ENCODE measurements at regions not wholly inside any gene's neighbourhood (a gene's known extent, or its start where the extent isn't known, plus 50 kb on each side); places are given as distances from the start of the nearest gene placed in this dataset.
"Not testable (repeated sequence)": the region's sequence is repeated elsewhere in the genome, so short reads cannot be mapped to it uniquely, and the experiment has no call there.

- Mint-ChIP-seq H3K4me1 (ENCODE audit: low read depth in 2 of 2) (no peaks in the 10 kb centered on the region), H3K4me3 (no peak overlapping the region), H3K36me3 (ENCODE audit: insufficient read depth) (no peaks in the 10 kb centered on the region), H3K27ac (no peak overlapping the region), H3K27me3 (peaks cover 24 to 29% of the 10 kb centered on the region in 2 donors), H3K9me3 (no peaks in the 10 kb centered on the region)
- DNase-seq (no peak), ATAC-seq (replicated peaks) (no peak)
Observed at GRCh38 chr5:54404568-54404967, 50.9 kb upstream of the HSPB3 start.

GRCh38 chr5:54403885-54404416 lies 51.5 kb upstream of the HSPB3 start:
- Mint-ChIP-seq H3K27ac (no peak overlapping the region), H3K27me3 (peaks cover 29% of the 10 kb centered on the region in 2 donors), H3K36me3 (ENCODE audit: insufficient read depth) (no peaks in the 10 kb centered on the region), H3K4me3 (no peak overlapping the region), H3K9me3 (no peaks in the 10 kb centered on the region), H3K4me1 (ENCODE audit: low read depth in 2 of 2) (no peaks in the 10 kb centered on the region)
- no peak for DNase-seq
- no peak for ATAC-seq (replicated peaks)

GRCh38 chr5:54403121-54403520 lies 52.4 kb upstream of the HSPB3 start:
- no peak overlapping the region for H3K4me3 Mint-ChIP-seq
- no peak overlapping the region for H3K27ac Mint-ChIP-seq
- H3K4me1 Mint-ChIP-seq (ENCODE audit: low read depth in 2 of 2): no peaks in the 10 kb centered on the region
- ATAC-seq (replicated peaks) (no peak), DNase-seq (no peak)
- H3K36me3 Mint-ChIP-seq (ENCODE audit: insufficient read depth): no peaks in the 10 kb centered on the region
- no peaks in the 10 kb centered on the region for H3K9me3 Mint-ChIP-seq
- peaks cover 29 to 32% of the 10 kb centered on the region in 2 donors for H3K27me3 Mint-ChIP-seq

GRCh38 chr5:54401515-54401914 lies 54.0 kb upstream of the HSPB3 start:
- Mint-ChIP-seq H3K36me3 (ENCODE audit: insufficient read depth) (no peaks in the 10 kb centered on the region), H3K9me3 (no peaks in the 10 kb centered on the region), H3K27me3 (peaks cover 29 to 32% of the 10 kb centered on the region in 2 donors), H3K4me3 (no peak overlapping the region), H3K27ac (no peak overlapping the region), H3K4me1 (ENCODE audit: low read depth in 2 of 2) (no peaks in the 10 kb centered on the region)
- ATAC-seq (replicated peaks) (no peak), DNase-seq (no peak)

- Mint-ChIP-seq H3K9me3 (no peaks in the 10 kb centered on the region), H3K27ac (no peak overlapping the region), H3K27me3 (peaks cover 9 to 23% of the 10 kb centered on the region in 2 donors), H3K4me3 (no peak overlapping the region), H3K36me3 (ENCODE audit: insufficient read depth) (no peaks in the 10 kb centered on the region), H3K4me1 (ENCODE audit: low read depth in 2 of 2) (no peaks in the 10 kb centered on the region)
- ATAC-seq (replicated peaks) (no peak), DNase-seq (no peak)
Observed at GRCh38 chr5:54398191-54398590, 57.3 kb upstream of the HSPB3 start.

- H3K4me1 Mint-ChIP-seq (ENCODE audit: low read depth in 2 of 2): no peaks in the 10 kb centered on the region
- H3K36me3 Mint-ChIP-seq (ENCODE audit: insufficient read depth): no peaks in the 10 kb centered on the region
- H3K27me3 Mint-ChIP-seq: peaks cover 9 to 18% of the 10 kb centered on the region in 2 donors
- ATAC-seq (replicated peaks) (no peak), DNase-seq (no peak)
- H3K9me3 Mint-ChIP-seq: no peaks in the 10 kb centered on the region
- no peak overlapping the region for H3K27ac Mint-ChIP-seq
- H3K4me3 Mint-ChIP-seq: no peak overlapping the region
Observed at GRCh38 chr5:54397420-54397819, 58.1 kb upstream of the HSPB3 start.

- not testable (repeated sequence) for H3K4me1 Mint-ChIP-seq (ENCODE audit: low read depth in 2 of 2); H3K27ac Mint-ChIP-seq; H3K27me3 Mint-ChIP-seq; ATAC-seq (replicated peaks); H3K36me3 Mint-ChIP-seq (ENCODE audit: insufficient read depth); H3K4me3 Mint-ChIP-seq; H3K9me3 Mint-ChIP-seq; DNase-seq
Observed at GRCh38 chr5:54393007-54393406, 62.5 kb upstream of the HSPB3 start.

GRCh38 chr5:54390539-54391031 lies 64.9 kb upstream of the HSPB3 start:
- DNase-seq: no peak
- no peak overlapping the region for H3K4me3 Mint-ChIP-seq
- no peak for ATAC-seq (replicated peaks)
- no peaks in the 10 kb centered on the region for H3K9me3 Mint-ChIP-seq
- H3K27ac Mint-ChIP-seq: no peak overlapping the region
- peaks cover 11 to 16% of the 10 kb centered on the region in 2 donors for H3K27me3 Mint-ChIP-seq
- no peaks in the 10 kb centered on the region for H3K4me1 Mint-ChIP-seq (ENCODE audit: low read depth in 2 of 2)
- no peaks in the 10 kb centered on the region for H3K36me3 Mint-ChIP-seq (ENCODE audit: insufficient read depth)

- H3K4me3 Mint-ChIP-seq: no peak overlapping the region
- peaks cover 11 to 16% of the 10 kb centered on the region in 2 donors for H3K27me3 Mint-ChIP-seq
- no peaks in the 10 kb centered on the region for H3K9me3 Mint-ChIP-seq
- no peak overlapping the region for H3K27ac Mint-ChIP-seq
- DNase-seq (no peak), ATAC-seq (replicated peaks) (no peak)
- H3K36me3 Mint-ChIP-seq (ENCODE audit: insufficient read depth): no peaks in the 10 kb centered on the region
- no peaks in the 10 kb centered on the region for H3K4me1 Mint-ChIP-seq (ENCODE audit: low read depth in 2 of 2)
Observed at GRCh38 chr5:54390015-54390414, 65.5 kb upstream of the HSPB3 start.

GRCh38 chr5:54389399-54389798 lies 66.1 kb upstream of the HSPB3 start:
- H3K4me3 Mint-ChIP-seq; H3K36me3 Mint-ChIP-seq (ENCODE audit: insufficient read depth); H3K4me1 Mint-ChIP-seq (ENCODE audit: low read depth in 2 of 2); H3K9me3 Mint-ChIP-seq; H3K27ac Mint-ChIP-seq; DNase-seq; ATAC-seq (replicated peaks): not testable (repeated sequence)
- peaks cover 11 to 16% of the 10 kb centered on the region in 2 donors for H3K27me3 Mint-ChIP-seq

GRCh38 chr5:54388811-54389210 lies 66.7 kb upstream of the HSPB3 start:
- DNase-seq (no peak), ATAC-seq (replicated peaks) (no peak)
- Mint-ChIP-seq H3K9me3 (no peaks in the 10 kb centered on the region), H3K36me3 (ENCODE audit: insufficient read depth) (no peaks in the 10 kb centered on the region), H3K27me3 (peaks cover 12 to 21% of the 10 kb centered on the region in 2 donors), H3K4me3 (no peak overlapping the region), H3K27ac (no peak overlapping the region), H3K4me1 (ENCODE audit: low read depth in 2 of 2) (no peaks in the 10 kb centered on the region)

GRCh38 chr5:54388409-54388808 lies 67.1 kb upstream of the HSPB3 start:
- Mint-ChIP-seq H3K27me3 (peaks cover 16 to 25% of the 10 kb centered on the region in 2 donors), H3K9me3 (no peaks in the 10 kb centered on the region), H3K4me3 (no peak overlapping the region), H3K36me3 (ENCODE audit: insufficient read depth) (no peaks in the 10 kb centered on the region), H3K27ac (no peak overlapping the region), H3K4me1 (ENCODE audit: low read depth in 2 of 2) (no peaks in the 10 kb centered on the region)
- ATAC-seq (replicated peaks) (no peak), DNase-seq (no peak)

- H3K4me1 Mint-ChIP-seq (ENCODE audit: low read depth in 2 of 2): no peaks in the 10 kb centered on the region
- ATAC-seq (replicated peaks) (no peak), DNase-seq (no peak)
- no peaks in the 10 kb centered on the region for H3K9me3 Mint-ChIP-seq
- H3K36me3 Mint-ChIP-seq (ENCODE audit: insufficient read depth): no peaks in the 10 kb centered on the region
- no peak overlapping the region for H3K4me3 Mint-ChIP-seq
- H3K27ac Mint-ChIP-seq: no peak overlapping the region
- H3K27me3 Mint-ChIP-seq: peaks cover 20 to 32% of the 10 kb centered on the region in 2 donors
Observed at GRCh38 chr5:54387659-54388232, 67.8 kb upstream of the HSPB3 start.

GRCh38 chr5:54387031-54387430 lies 68.5 kb upstream of the HSPB3 start:
- DNase-seq: no peak
- no peak for ATAC-seq (replicated peaks)
- Mint-ChIP-seq H3K4me1 (ENCODE audit: low read depth in 2 of 2) (no peaks in the 10 kb centered on the region), H3K9me3 (no peaks in the 10 kb centered on the region), H3K36me3 (ENCODE audit: insufficient read depth) (no peaks in the 10 kb centered on the region), H3K27me3 (peaks cover 20 to 39% of the 10 kb centered on the region in 2 donors), H3K27ac (no peak overlapping the region), H3K4me3 (no peak overlapping the region)

Data from effector memory CD8-positive, alpha-beta T cell (primary cell).